ENCODE measurements at regions not wholly inside any gene's neighbourhood (a gene's known extent, or its start where the extent isn't known, plus 50 kb on each side); places are given as distances from the start of the nearest gene placed in this dataset.
A peak's percentile ranks its signal among the peaks of the same experiment; 100 is the strongest.

- no peaks in the 10 kb centered on the region for H3K27me3 ChIP-seq (ENCODE audit: control insufficient read depth in 2 of 2, insufficient read depth in 2 of 2, low read length in 2 of 2)
- no peaks in the 10 kb centered on the region for H3K9me1 ChIP-seq (replicated peaks; ENCODE audit: control insufficient read depth, extremely low read depth, insufficient read depth, low read length)
- DNase-seq (ENCODE audit: low read depth, low spot score) (no peak), FAIRE-seq (no peak)
- H3K4me3 ChIP-seq (replicated peaks in 1 of 3; ENCODE audit: insufficient read depth in 1 of 3, low read depth in 1 of 3, low read length in 3 of 3), result no peak overlapping the region
- H3K9ac ChIP-seq (replicated peaks; ENCODE audit: extremely low read depth, insufficient read depth, low read length), result no peak overlapping the region
- BruUV-seq (replicated peaks), result no TSS peak
- no peak overlapping the region for H2AFZ ChIP-seq (ENCODE audit: low read depth, low read length)
- peak overlapping the region; percentile 95 for H3K27ac ChIP-seq (ENCODE audit: insufficient read depth, low read depth, low read length)
- no peak for TF ChIP-seq JUN (IDR thresholded peaks at IDR 0.05; ENCODE audit: borderline replicate concordance, insufficient read depth, insufficient read length, low read depth)
- no peak for TF ChIP-seq GATA2 (IDR thresholded peaks at IDR 0.05; ENCODE audit: insufficient read depth, insufficient read length, low read depth, low read length)
- TF ChIP-seq MYC (IDR thresholded peaks at IDR 0.05; ENCODE audit: low read depth, low read length), result no peak
- TF ChIP-seq POLR2A (IDR thresholded peaks at IDR 0.05; ENCODE audit: low read depth, low read length), result no peak
- dilution Hi-C loops (cut with MboI; ENCODE audit: extremely low pct_ligation_motif_present, low sequenced_read_pairs) (no loop called here), intact Hi-C loops (cut with micrococcal nuclease) (loop anchor here (2.0 to 10.0 kb wide), 6 partner anchors 71 to 1087 kb away; no protein-coding TSS in a partner anchor)
- ChIA-PET CTCF (interaction anchor here (2.8 kb wide), 1 partner anchor 29 kb away, joined by 28 read pairs; no protein-coding TSS in a partner anchor), POLR2A (interaction anchor here (1.4 kb wide), 1 partner anchor 29 kb away, joined by 4 read pairs; no protein-coding TSS in a partner anchor)
- peaks cover 37% of the 10 kb centered on the region for H3K4me1 ChIP-seq (ENCODE audit: control insufficient read depth, extremely low read depth, insufficient read depth, low read length)
- no peaks in the 10 kb centered on the region for H3K9me3 ChIP-seq (replicated peaks; ENCODE audit: control insufficient read depth, insufficient read depth, low read length)
- no peak overlapping the region for H3K4me2 ChIP-seq (ENCODE audit: insufficient read depth, low read length)
- peaks cover 30% of the 10 kb centered on the region for H3K79me2 ChIP-seq (ENCODE audit: control insufficient read depth, insufficient read depth, low read length)
- no peaks in the 10 kb centered on the region for H4K20me1 ChIP-seq (replicated peaks; ENCODE audit: control insufficient read depth, extremely low read depth, insufficient read depth, low read length)
- no peaks in the 10 kb centered on the region for H3K36me3 ChIP-seq (ENCODE audit: control insufficient read depth in 2 of 2, extremely low read depth in 1 of 2, insufficient read depth in 2 of 2, low read length in 2 of 2)
Measured at GRCh38 chr6:21739838-21740237, 146.3 kb downstream of the SOX4 start.

- peaks cover 37% of the 10 kb centered on the region for H3K4me1 ChIP-seq (ENCODE audit: control insufficient read depth, extremely low read depth, insufficient read depth, low read length)
- peak overlapping the region; percentile 85 for H3K9ac ChIP-seq (replicated peaks; ENCODE audit: extremely low read depth, insufficient read depth, low read length)
- no peaks in the 10 kb centered on the region for H3K9me3 ChIP-seq (replicated peaks; ENCODE audit: control insufficient read depth, insufficient read depth, low read length)
- POLR2A ChIA-PET, result interaction anchor here (1.4 to 2.9 kb wide), 2 partner anchors 29 to 147 kb away, joined by 4 to 11 read pairs; partner anchors contain the start of gene SOX4
- H3K79me2 ChIP-seq (ENCODE audit: control insufficient read depth, insufficient read depth, low read length), result peaks cover 32% of the 10 kb centered on the region
- intact Hi-C loops (cut with micrococcal nuclease) (loop anchor here (1.0 to 10.0 kb wide), 7 partner anchors 72 to 1087 kb away; no protein-coding TSS in a partner anchor), dilution Hi-C loops (cut with MboI; ENCODE audit: extremely low pct_ligation_motif_present, low sequenced_read_pairs) (no loop called here)
- DNase-seq (ENCODE audit: low read depth, low spot score), result peak; percentile 86
- peak overlapping the region; percentile 95 for H3K4me2 ChIP-seq (ENCODE audit: insufficient read depth, low read length)
- H3K9me1 ChIP-seq (replicated peaks; ENCODE audit: control insufficient read depth, extremely low read depth, insufficient read depth, low read length), result no peaks in the 10 kb centered on the region
- H3K4me3 ChIP-seq (replicated peaks in 1 of 3; ENCODE audit: insufficient read depth in 1 of 3, low read depth in 1 of 3, low read length in 3 of 3), result peak overlapping the region in 1 of 3 experiments; percentile 34
- H3K36me3 ChIP-seq (ENCODE audit: control insufficient read depth in 2 of 2, extremely low read depth in 1 of 2, insufficient read depth in 2 of 2, low read length in 2 of 2), result no peaks in the 10 kb centered on the region
- peak; percentile 24 for TF ChIP-seq JUN (IDR thresholded peaks at IDR 0.05; ENCODE audit: borderline replicate concordance, insufficient read depth, insufficient read length, low read depth)
- TF ChIP-seq MYC (IDR thresholded peaks at IDR 0.05; ENCODE audit: low read depth, low read length), result no peak
- TF ChIP-seq GATA2 (IDR thresholded peaks at IDR 0.05; ENCODE audit: insufficient read depth, insufficient read length, low read depth, low read length), result peak; percentile 73
- TF ChIP-seq FOS (IDR thresholded peaks at IDR 0.05; ENCODE audit: borderline replicate concordance, insufficient read depth, low read length), result peak; percentile 56
- TF ChIP-seq, protein P1, sequence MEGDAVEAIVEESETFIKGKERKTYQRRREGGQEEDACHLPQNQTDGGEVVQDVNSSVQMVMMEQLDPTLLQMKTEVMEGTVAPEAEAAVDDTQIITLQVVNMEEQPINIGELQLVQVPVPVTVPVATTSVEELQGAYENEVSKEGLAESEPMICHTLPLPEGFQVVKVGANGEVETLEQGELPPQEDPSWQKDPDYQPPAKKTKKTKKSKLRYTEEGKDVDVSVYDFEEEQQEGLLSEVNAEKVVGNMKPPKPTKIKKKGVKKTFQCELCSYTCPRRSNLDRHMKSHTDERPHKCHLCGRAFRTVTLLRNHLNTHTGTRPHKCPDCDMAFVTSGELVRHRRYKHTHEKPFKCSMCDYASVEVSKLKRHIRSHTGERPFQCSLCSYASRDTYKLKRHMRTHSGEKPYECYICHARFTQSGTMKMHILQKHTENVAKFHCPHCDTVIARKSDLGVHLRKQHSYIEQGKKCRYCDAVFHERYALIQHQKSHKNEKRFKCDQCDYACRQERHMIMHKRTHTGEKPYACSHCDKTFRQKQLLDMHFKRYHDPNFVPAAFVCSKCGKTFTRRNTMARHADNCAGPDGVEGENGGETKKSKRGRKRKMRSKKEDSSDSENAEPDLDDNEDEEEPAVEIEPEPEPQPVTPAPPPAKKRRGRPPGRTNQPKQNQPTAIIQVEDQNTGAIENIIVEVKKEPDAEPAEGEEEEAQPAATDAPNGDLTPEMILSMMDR (IDR thresholded peaks at IDR 0.05; ENCODE audit: extremely low read depth in 1 of 2, insufficient read depth in 1 of 2, low read depth in 1 of 2, low read length in 2 of 2), result no peak
- TF ChIP-seq EZH2 (IDR thresholded peaks at IDR 0.05; ENCODE audit: borderline replicate concordance, low read depth, low read length, severe bottlenecking), result no peak
- peak; percentile 29 for TF ChIP-seq POLR2AphosphoS5 (IDR thresholded peaks at IDR 0.05; ENCODE audit: insufficient read depth, low read depth, low read length)
- no peak for TF ChIP-seq POLR2A (IDR thresholded peaks at IDR 0.05; ENCODE audit: low read depth, low read length)
- no peak for TF ChIP-seq MAX (IDR thresholded peaks at IDR 0.05; ENCODE audit: insufficient read depth, insufficient read length)
- no peak overlapping the region for H2AFZ ChIP-seq (ENCODE audit: low read depth, low read length)
- BruUV-seq (replicated peaks), result no TSS peak
- H3K27me3 ChIP-seq (ENCODE audit: control insufficient read depth in 2 of 2, insufficient read depth in 2 of 2, low read length in 2 of 2), result no peaks in the 10 kb centered on the region
- H4K20me1 ChIP-seq (replicated peaks; ENCODE audit: control insufficient read depth, extremely low read depth, insufficient read depth, low read length), result no peaks in the 10 kb centered on the region
- no peak for FAIRE-seq
- CTCF ChIA-PET, result interaction anchor here (0.8 to 3.2 kb wide), 9 partner anchors 9 to 1177 kb away, joined by 3 to 28 read pairs (median 4); no protein-coding TSS in a partner anchor
- peak overlapping the region; percentile 95 for H3K27ac ChIP-seq (ENCODE audit: insufficient read depth, low read depth, low read length)
Measured at GRCh38 chr6:21740376-21741124, 147.0 kb downstream of the SOX4 start.

Data from endothelial cell of umbilical vein (primary cell).